Panc1 (cell line): ENCODE measurements at regions not wholly inside any gene's neighbourhood (a gene's known extent, or its start where the extent isn't known, plus 50 kb on each side); places are given as distances from the start of the nearest gene placed in this dataset.
A peak's percentile ranks its signal among the peaks of the same experiment; 100 is the strongest.

Experiments
- ATAC-seq: fragments of 200-7000 bp; cut with Tn5 transposase; 2 replicates; pipeline ENCODE4 v1.9.1; 2020; ENCODE audit warnings: mild to moderate bottlenecking, moderate library complexity
- BruUV-seq: library from RNA; stranded (reverse); fragments of 400-500 nt; replicated peaks from 2 replicates; lab custom pipeline; 2021; lab: Mats Ljungman, UMichigan
- CTCF ChIA-PET: fragments of 300-600 bp; sonication (Branson Sonifier 250); formaldehyde crosslinking; loops from one replicate; lab custom pipeline; 2022; ENCODE audit warnings: antibody characterized with exemption; lab: Charles Lee
- POLR2A ChIA-PET: fragments of 300-600 bp; sonication (Branson Sonifier 250); formaldehyde crosslinking; loops from one replicate; lab custom pipeline; 2022; ENCODE audit warnings: antibody characterized with exemption; lab: Charles Lee
- DNase-seq: peaks from one replicate; pipeline ENCODE4 v3.0.0-alpha.2; 2010; ENCODE audit warnings: low read depth, low spot score
- H3K27ac ChIP-seq: 2 replicates; pipeline ENCODE4 v1.5.1; 2011; ENCODE audit warnings: mild to moderate bottlenecking, low read length, inconsistent platforms
- H3K27me3 ChIP-seq: fragments of 200-500 bp; sonication (Bioruptor generic); 2 replicates; pipeline ENCODE4 v1.6.0; 2014; ENCODE audit warnings: low read length, inconsistent platforms; ENCODE audit not compliant: control insufficient read depth, insufficient read depth
- H3K36me3 ChIP-seq: fragments of 200-500 bp; sonication (Bioruptor generic); 2 replicates; pipeline ENCODE4 v1.5.1; 2014; ENCODE audit warnings: inconsistent platforms, mild to moderate bottlenecking, low read length, moderate library complexity; ENCODE audit not compliant: control insufficient read depth, insufficient read depth
- H3K4me1 ChIP-seq: 2 replicates; pipeline ENCODE4 v1.5.1; 2011; ENCODE audit warnings: inconsistent platforms, mild to moderate bottlenecking, low read length, moderate library complexity; ENCODE audit not compliant: control insufficient read depth, insufficient read depth
- H3K4me3 ChIP-seq, 2 experiments: 2 replicates each; pipeline ENCODE4 v1.5.1; 2011 to 2012; ENCODE audit warnings: low read depth in 2 of 2, low read length in 2 of 2, mild to moderate bottlenecking in 2 of 2, inconsistent platforms in 1 of 2, moderate library complexity in 1 of 2
- H3K9me3 ChIP-seq: fragments of 200-500 bp; sonication (Bioruptor generic); 2 replicates; pipeline ENCODE4 v1.5.1; 2014; ENCODE audit warnings: low read depth, mild to moderate bottlenecking, inconsistent platforms, low read length, moderate library complexity; ENCODE audit not compliant: control insufficient read depth, insufficient read depth
- CTCF ChIP-seq: fragments of 450-650 bp; IDR thresholded peaks from 2 replicates; pipeline ENCODE4 v1.5.1; 2017; ENCODE audit warnings: mild to moderate bottlenecking
- POLR2AphosphoS5 ChIP-seq: IDR thresholded peaks from 2 replicates; pipeline ENCODE4 v1.6.1; 2012; ENCODE audit warnings: mild to moderate bottlenecking, low read depth, low read length, moderate library complexity
- REST ChIP-seq, 2 experiments: IDR thresholded peaks; 2 replicates each; pipeline ENCODE4 v1.6.1; 2011 to 2012; ENCODE audit warnings: low read depth in 2 of 2, control low read depth in 1 of 2, low read length in 1 of 2, mild to moderate bottlenecking in 1 of 2, moderate library complexity in 1 of 2; ENCODE audit not compliant: insufficient read depth in 1 of 2
- SIN3A ChIP-seq: IDR thresholded peaks from 2 replicates; pipeline ENCODE4 v1.6.1; 2012; ENCODE audit warnings: low read depth, mild to moderate bottlenecking, low read length, moderate library complexity, borderline replicate concordance; ENCODE audit not compliant: insufficient read depth
- TCF7L2 ChIP-seq: IDR thresholded peaks from 2 replicates; pipeline ENCODE4 v1.6.1; 2011; ENCODE audit warnings: mild to moderate bottlenecking, low read depth, low read length, inconsistent platforms
- in situ Hi-C: cut with HindIII; loops from 2 replicates; pipeline ENCODE4 v1.10.0; 2016; ENCODE audit warnings: low sequenced_read_pairs, low pct_unique_long_range_greater_than_20kb
- intact Hi-C: fragments of 100-400 bp; cut with micrococcal nuclease; formaldehyde crosslinking; loops from one replicate; pipeline ENCODE4 v1.10.0; 2022; ENCODE audit not compliant: unreplicated experiment

GRCh38 chr6:19320111-19320581 lies 517.0 kb upstream of the ID4 start:
- no peaks in the 10 kb centered on the region for H3K27me3 ChIP-seq
- no peaks in the 10 kb centered on the region; the same call in 1 of the 2 replicates for H3K4me1 ChIP-seq
- ATAC-seq, result no peak
- DNase-seq, result no peak
- in situ Hi-C loops (no loop called here), intact Hi-C loops (no loop called here)
- POLR2A ChIA-PET, result no interaction called here
- H3K36me3 ChIP-seq, result no peaks in the 10 kb centered on the region
- CTCF ChIA-PET, result no interaction called here
- no TSS peak for BruUV-seq
- TF ChIP-seq CTCF (no peak), REST (IDR thresholded peaks at IDR 0.05; ENCODE audit: insufficient read depth in 1 of 2, low read depth in 2 of 2, low read length in 1 of 2) (no peak), SIN3A (no peak), TCF7L2 (no peak), POLR2AphosphoS5 (no peak)
- H3K9me3 ChIP-seq, result no peaks in the 10 kb centered on the region
- H3K27ac ChIP-seq, result no peak overlapping the region
- H3K4me3 ChIP-seq, result no peak overlapping the region

GRCh38 chr6:19322691-19323485 lies 514.3 kb upstream of the ID4 start:
- no peaks in the 10 kb centered on the region; the same call in 1 of the 2 replicates for H3K4me1 ChIP-seq
- no peak for ATAC-seq
- ChIA-PET CTCF (no interaction called here), POLR2A (no interaction called here)
- no peak overlapping the region for H3K4me3 ChIP-seq
- no peaks in the 10 kb centered on the region for H3K9me3 ChIP-seq
- no peaks in the 10 kb centered on the region for H3K27me3 ChIP-seq
- TF ChIP-seq CTCF (no peak), POLR2AphosphoS5 (no peak), SIN3A (no peak), TCF7L2 (no peak), REST (IDR thresholded peaks at IDR 0.05; ENCODE audit: insufficient read depth in 1 of 2, low read depth in 2 of 2, low read length in 1 of 2) (no peak)
- DNase-seq, result no peak
- BruUV-seq, result no TSS peak
- no peaks in the 10 kb centered on the region for H3K36me3 ChIP-seq
- peak overlapping the region; percentile 17; the same call in 1 of the 2 replicates for H3K27ac ChIP-seq
- in situ Hi-C loops, result no loop called here
- intact Hi-C loops, result no loop called here
